Neural crest cell (in vitro differentiated cells): ENCODE measurements at regions not wholly inside any gene's neighbourhood (a gene's known extent, or its start where the extent isn't known, plus 50 kb on each side); places are given as distances from the start of the nearest gene placed in this dataset.

ENCODE experiments used
- DNase-seq: peaks from one replicate; pipeline ENCODE4 v3.0.0; 2021; ENCODE audit warnings: low read depth, mixed read lengths, low spot score
- H3K27ac Mint-ChIP-seq: one replicate; pipeline ENCODE4 v1.8.0; 2021; ENCODE audit warnings: mild to moderate bottlenecking, mixed read lengths; ENCODE audit not compliant: unreplicated experiment
- H3K27me3 Mint-ChIP-seq: 2 replicates; pipeline ENCODE4 v1.8.0; 2021; ENCODE audit warnings: low read depth, mild to moderate bottlenecking, mixed read lengths
- H3K36me3 Mint-ChIP-seq: 2 replicates; pipeline ENCODE4 v1.8.0; 2021; ENCODE audit warnings: low read depth, mild to moderate bottlenecking, mixed read lengths
- H3K4me1 Mint-ChIP-seq: 2 replicates; pipeline ENCODE4 v1.8.0; 2021; ENCODE audit warnings: mixed read lengths
- H3K4me3 Mint-ChIP-seq: one replicate; pipeline ENCODE4 v1.8.0; 2021; ENCODE audit warnings: mild to moderate bottlenecking, mixed read lengths
- H3K9me3 Mint-ChIP-seq: 2 replicates; pipeline ENCODE4 v1.8.0; 2021; ENCODE audit warnings: mixed read lengths
- TF ChIP-seq, protein P1 (sequence below): fragments of 200-600 bp; sonication (generic); conservative IDR thresholded peaks from 2 replicates; pipeline ENCODE4 v1.5.0; 2021; ENCODE audit warnings: antibody characterized with exemption, mild to moderate bottlenecking

DNA sequence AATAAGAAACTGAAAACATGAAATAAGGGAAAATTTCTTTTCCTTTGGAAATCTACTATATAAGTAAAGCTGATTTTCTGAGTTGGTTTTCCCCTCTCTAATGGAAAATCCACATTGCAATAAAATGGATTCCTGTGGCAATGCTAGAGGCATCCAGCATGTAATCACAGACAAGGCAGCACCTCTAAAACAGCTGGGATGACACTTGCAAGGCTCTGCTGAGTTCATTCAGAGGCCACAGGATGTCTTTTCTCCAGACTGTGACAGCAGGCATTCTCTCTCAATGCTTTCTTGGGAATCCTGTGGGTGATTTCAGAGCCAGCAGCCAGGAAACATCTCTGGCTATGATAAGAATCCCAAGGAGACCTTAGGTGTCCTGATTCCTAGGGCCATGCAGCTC, 201.3 kb upstream of the BLID start:
- H3K27me3 Mint-ChIP-seq, result no peaks in the 10 kb centered on the region
- no peak overlapping the region for H3K27ac Mint-ChIP-seq
- no peak overlapping the region for H3K4me3 Mint-ChIP-seq
- no peaks in the 10 kb centered on the region for H3K36me3 Mint-ChIP-seq
- H3K4me1 Mint-ChIP-seq, result peaks cover 51% of the 10 kb centered on the region
- TF ChIP-seq, protein P1, sequence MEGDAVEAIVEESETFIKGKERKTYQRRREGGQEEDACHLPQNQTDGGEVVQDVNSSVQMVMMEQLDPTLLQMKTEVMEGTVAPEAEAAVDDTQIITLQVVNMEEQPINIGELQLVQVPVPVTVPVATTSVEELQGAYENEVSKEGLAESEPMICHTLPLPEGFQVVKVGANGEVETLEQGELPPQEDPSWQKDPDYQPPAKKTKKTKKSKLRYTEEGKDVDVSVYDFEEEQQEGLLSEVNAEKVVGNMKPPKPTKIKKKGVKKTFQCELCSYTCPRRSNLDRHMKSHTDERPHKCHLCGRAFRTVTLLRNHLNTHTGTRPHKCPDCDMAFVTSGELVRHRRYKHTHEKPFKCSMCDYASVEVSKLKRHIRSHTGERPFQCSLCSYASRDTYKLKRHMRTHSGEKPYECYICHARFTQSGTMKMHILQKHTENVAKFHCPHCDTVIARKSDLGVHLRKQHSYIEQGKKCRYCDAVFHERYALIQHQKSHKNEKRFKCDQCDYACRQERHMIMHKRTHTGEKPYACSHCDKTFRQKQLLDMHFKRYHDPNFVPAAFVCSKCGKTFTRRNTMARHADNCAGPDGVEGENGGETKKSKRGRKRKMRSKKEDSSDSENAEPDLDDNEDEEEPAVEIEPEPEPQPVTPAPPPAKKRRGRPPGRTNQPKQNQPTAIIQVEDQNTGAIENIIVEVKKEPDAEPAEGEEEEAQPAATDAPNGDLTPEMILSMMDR, result no peak
- DNase-seq, result no peak
- H3K9me3 Mint-ChIP-seq, result no peaks in the 10 kb centered on the region

DNA sequence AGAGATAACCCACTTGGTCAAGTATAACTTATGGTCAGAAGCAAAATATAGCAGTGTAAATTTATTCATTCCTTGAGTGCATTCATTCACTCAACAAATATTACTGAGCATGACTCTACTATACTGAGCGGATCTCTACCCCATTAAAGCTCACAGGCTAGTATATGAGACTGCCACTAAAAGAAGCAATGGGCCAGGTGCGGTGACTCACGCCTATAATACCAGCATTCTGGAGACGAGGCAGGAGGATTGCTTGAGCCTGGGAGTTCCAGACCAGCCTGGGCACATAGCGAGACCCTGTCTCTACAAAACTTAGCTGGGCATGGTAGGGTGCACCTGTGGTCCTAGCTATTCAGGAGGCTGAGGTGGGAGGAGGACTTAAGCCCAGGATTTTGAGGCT, 197.6 kb upstream of the BLID start:
- no peak overlapping the region for H3K4me3 Mint-ChIP-seq
- H3K36me3 Mint-ChIP-seq, result no peaks in the 10 kb centered on the region
- TF ChIP-seq, protein P1, result no peak
- DNase-seq, result no peak
- H3K27ac Mint-ChIP-seq, result no peak overlapping the region
- no peaks in the 10 kb centered on the region for H3K9me3 Mint-ChIP-seq
- H3K27me3 Mint-ChIP-seq, result peaks cover 6% of the 10 kb centered on the region
- H3K4me1 Mint-ChIP-seq, result peaks cover 39% of the 10 kb centered on the region

DNA sequence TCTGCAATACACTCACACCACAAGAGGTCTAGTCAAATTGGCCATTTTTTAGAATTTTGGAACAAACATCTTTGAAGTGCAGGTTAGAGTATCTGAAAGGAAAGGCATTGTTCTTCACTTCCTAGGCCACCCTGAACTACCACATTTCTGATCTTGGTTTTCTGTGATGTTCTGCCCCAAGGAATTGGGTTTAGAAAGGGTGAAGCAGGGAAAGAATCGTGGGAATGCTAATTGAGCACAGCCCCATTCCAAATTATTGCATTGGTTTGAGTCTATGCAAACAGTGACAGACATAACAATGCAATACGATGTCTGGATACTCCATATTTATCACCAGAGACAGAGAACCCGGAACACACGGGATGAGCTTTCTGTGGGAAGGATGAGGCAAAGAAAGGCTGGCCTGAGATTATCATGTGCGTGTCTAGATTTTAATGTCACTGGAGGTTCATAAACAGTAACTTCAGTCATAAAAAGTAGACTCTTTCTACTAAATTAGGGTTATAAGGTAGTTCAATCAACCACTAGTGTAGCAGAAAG, 195.3 kb upstream of the BLID start:
- no peak for DNase-seq
- Mint-ChIP-seq H3K36me3 (no peaks in the 10 kb centered on the region), H3K4me1 (peaks cover 45% of the 10 kb centered on the region), H3K27ac (no peak overlapping the region), H3K27me3 (peaks cover 29% of the 10 kb centered on the region), H3K4me3 (no peak overlapping the region), H3K9me3 (no peaks in the 10 kb centered on the region)
- TF ChIP-seq, protein P1, result no peak

DNA sequence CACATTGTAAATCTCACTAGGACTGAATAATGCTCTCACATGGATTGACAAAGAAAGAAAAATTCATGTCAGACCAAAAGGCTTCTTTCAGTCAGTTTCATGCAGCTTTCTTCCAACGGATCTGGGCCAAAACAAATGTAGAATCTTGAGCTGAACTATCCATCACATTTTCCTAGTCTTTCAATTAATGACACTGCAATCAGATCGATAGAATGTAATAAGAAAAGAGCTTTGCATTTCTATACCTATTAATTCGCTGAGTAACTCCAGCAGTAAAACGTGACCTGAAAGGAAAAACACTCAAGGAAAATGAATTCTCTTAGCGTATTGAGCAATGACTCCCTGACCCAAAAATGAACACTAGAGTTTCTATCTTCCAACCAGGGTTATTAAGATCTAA, 194.8 kb upstream of the BLID start:
- Mint-ChIP-seq H3K27ac (no peak overlapping the region), H3K9me3 (no peaks in the 10 kb centered on the region), H3K4me1 (peaks cover 46% of the 10 kb centered on the region), H3K4me3 (no peak overlapping the region), H3K27me3 (peaks cover 32% of the 10 kb centered on the region), H3K36me3 (no peaks in the 10 kb centered on the region)
- TF ChIP-seq, protein P1, result no peak
- DNase-seq, result no peak

DNA sequence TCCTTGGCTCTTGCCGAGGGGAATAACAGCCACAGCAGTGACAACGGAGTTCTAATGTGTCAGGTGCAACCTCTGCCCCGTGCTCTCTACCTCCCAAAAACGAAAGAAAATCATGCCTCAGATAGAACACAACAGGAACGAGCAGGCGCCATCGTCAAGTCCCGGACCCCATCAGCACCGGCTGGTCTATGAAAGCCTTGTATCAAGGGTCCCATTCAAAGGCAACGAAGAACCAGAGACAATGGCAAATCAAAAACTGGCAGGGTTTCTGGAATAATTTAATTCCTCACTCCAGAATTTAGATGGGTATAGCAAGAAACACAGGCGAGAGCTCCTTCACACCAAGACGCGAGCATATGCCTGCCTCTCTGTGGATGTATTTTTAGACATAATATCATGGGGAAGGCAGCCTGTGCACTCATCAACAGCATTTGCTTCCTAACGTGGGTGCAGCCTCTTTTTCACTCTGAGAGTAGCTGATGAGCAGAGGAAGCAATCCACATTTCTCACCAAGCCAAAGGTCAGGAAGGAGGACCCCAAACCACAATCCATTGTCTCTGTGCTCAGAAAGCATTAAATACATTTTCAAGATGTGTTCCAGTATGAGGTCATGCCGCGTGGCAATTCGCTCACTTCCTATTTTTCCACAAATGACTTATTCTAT, 193.4 kb upstream of the BLID start:
- Mint-ChIP-seq H3K27me3 (peaks cover 46% of the 10 kb centered on the region), H3K4me3 (no peak overlapping the region), H3K4me1 (peaks cover 51% of the 10 kb centered on the region), H3K9me3 (no peaks in the 10 kb centered on the region), H3K27ac (no peak overlapping the region), H3K36me3 (no peaks in the 10 kb centered on the region)
- TF ChIP-seq, protein P1, result no peak
- no peak for DNase-seq
